Chondrocyte (in vitro differentiated cells): ENCODE measurements at regions not wholly inside any gene's neighbourhood (a gene's known extent, or its start where the extent isn't known, plus 50 kb on each side); places are given as distances from the start of the nearest gene placed in this dataset.

ENCODE experiments used
- DNase-seq: peaks from one replicate; pipeline ENCODE4 v3.0.0; 2021; ENCODE audit warnings: mixed read lengths, low spot score
- H3K27ac Mint-ChIP-seq: one replicate; pipeline ENCODE4 v1.8.0; 2021; ENCODE audit warnings: mild to moderate bottlenecking, moderate library complexity, mixed read lengths; ENCODE audit not compliant: unreplicated experiment
- H3K27me3 Mint-ChIP-seq: 2 replicates; pipeline ENCODE4 v1.8.0; 2021; ENCODE audit warnings: low read depth, mixed read lengths
- H3K36me3 Mint-ChIP-seq: 2 replicates; pipeline ENCODE4 v1.8.0; 2021; ENCODE audit warnings: low read depth, mixed read lengths
- H3K4me1 Mint-ChIP-seq: 2 replicates; pipeline ENCODE4 v1.8.0; 2021; ENCODE audit warnings: low read depth, mild to moderate bottlenecking, mixed read lengths
- H3K4me3 Mint-ChIP-seq: one replicate; pipeline ENCODE4 v1.8.0; 2021; ENCODE audit warnings: mild to moderate bottlenecking, moderate library complexity, mixed read lengths; ENCODE audit not compliant: unreplicated experiment
- H3K9me3 Mint-ChIP-seq: 2 replicates; pipeline ENCODE4 v1.8.0; 2021; ENCODE audit warnings: low read depth, mixed read lengths
- TF ChIP-seq, protein P1 (sequence below): fragments of 200-600 bp; sonication (generic); IDR thresholded peaks from 2 replicates; pipeline ENCODE4 v1.5.0; 2021; ENCODE audit warnings: antibody characterized with exemption, mild to moderate bottlenecking, moderate library complexity

DNA sequence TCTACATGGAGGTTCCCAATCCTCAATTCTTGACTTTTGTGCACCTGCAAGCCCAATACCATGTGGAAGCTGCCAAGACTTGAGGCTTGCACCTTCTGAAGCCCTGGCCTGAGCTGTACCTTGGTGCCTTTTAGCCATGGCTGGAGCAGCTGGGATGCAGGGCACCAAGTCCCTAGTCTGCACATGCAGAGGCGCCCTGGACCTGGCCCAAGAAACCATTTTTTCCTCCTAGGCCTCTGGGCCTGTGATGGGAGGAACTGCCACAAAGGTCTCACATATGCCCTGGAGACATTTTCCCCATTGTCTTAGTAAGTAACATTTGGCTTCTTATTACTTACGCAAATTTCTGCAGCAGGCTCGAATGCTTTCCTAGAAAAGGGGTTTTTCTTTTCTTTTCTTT is 431.9 kb upstream of the ANO5 start:
- TF ChIP-seq, protein P1, sequence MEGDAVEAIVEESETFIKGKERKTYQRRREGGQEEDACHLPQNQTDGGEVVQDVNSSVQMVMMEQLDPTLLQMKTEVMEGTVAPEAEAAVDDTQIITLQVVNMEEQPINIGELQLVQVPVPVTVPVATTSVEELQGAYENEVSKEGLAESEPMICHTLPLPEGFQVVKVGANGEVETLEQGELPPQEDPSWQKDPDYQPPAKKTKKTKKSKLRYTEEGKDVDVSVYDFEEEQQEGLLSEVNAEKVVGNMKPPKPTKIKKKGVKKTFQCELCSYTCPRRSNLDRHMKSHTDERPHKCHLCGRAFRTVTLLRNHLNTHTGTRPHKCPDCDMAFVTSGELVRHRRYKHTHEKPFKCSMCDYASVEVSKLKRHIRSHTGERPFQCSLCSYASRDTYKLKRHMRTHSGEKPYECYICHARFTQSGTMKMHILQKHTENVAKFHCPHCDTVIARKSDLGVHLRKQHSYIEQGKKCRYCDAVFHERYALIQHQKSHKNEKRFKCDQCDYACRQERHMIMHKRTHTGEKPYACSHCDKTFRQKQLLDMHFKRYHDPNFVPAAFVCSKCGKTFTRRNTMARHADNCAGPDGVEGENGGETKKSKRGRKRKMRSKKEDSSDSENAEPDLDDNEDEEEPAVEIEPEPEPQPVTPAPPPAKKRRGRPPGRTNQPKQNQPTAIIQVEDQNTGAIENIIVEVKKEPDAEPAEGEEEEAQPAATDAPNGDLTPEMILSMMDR, result no peak
- H3K9me3 Mint-ChIP-seq, result peaks cover 21% of the 10 kb centered on the region

DNA sequence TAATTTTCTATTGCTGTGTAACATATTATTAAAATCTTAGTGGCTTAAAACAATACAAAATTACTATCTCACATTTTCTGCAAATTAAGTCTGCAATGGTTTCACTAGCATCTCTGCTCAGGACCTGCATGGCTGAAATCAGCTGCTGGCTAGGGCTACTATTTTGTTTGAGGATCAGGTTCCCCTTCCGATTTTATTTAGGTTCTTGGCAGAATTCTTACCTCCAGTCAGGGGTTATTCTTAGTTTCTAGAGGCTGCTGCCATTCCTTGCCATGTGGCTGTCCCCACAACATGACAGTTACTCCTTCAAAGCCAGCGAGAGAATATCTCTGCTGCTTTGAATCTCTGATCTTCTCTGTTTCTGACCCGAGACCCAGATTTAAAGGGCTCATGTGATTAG is 424.5 kb upstream of the ANO5 start:
- DNase-seq, result no peak
- Mint-ChIP-seq H3K36me3 (no peaks in the 10 kb centered on the region), H3K9me3 (peaks cover 5% of the 10 kb centered on the region), H3K27ac (no peak overlapping the region), H3K4me1 (no peaks in the 10 kb centered on the region), H3K27me3 (peaks cover 3% of the 10 kb centered on the region), H3K4me3 (no peak overlapping the region)
- TF ChIP-seq, protein P1, result no peak

More for the DNA sequence above, 431.9 kb upstream of the ANO5 start:
- Mint-ChIP-seq H3K36me3 (no peaks in the 10 kb centered on the region), H3K27ac (no peak overlapping the region), H3K27me3 (no peaks in the 10 kb centered on the region), H3K4me1 (no peaks in the 10 kb centered on the region), H3K4me3 (no peak overlapping the region)
- DNase-seq, result peak; percentile 54

DNA sequence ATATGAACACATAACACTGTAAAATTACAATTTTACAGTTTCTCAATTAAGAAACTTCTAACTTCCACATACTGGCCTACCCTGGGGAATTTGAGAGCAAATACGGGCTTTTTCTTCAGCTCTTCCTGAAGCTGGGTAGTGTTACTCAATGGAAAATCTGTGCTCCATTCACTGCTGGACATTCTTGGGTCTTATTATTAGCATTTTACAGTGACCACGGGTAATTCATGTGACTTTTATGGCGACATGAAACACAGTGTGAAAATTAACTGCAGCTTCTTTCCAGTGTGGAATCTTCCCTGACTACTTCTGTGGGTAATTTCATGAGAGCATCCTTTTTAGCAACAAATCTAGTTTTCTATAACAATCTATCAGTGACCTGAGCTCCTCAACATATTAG is 423.7 kb upstream of the ANO5 start:
- TF ChIP-seq, protein P1, result no peak
- Mint-ChIP-seq H3K27me3 (peaks cover 3% of the 10 kb centered on the region), H3K9me3 (peaks cover 5% of the 10 kb centered on the region), H3K36me3 (no peaks in the 10 kb centered on the region), H3K4me1 (no peaks in the 10 kb centered on the region), H3K27ac (no peak overlapping the region), H3K4me3 (no peak overlapping the region)
- DNase-seq, result no peak

DNA sequence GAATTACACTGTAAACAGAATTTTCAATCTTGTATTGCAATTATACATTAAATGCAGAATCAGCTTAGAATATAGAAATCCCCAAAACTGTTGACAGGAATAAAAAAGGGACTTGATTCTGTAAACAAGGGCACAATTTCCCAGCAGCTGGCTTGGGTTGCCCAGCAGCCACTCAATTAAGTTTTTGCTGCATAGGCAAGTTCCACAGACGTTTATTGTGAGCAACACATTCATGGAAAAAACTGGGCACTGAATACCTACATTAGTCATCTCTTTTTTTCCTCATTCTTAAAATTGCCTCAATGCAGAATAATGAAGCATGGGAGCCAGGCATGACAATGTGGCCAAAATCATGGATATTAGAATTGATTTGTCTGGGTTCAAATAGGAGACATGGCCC is 421.8 kb upstream of the ANO5 start:
- TF ChIP-seq, protein P1, result no peak
- Mint-ChIP-seq H3K9me3 (peaks cover 8% of the 10 kb centered on the region), H3K4me1 (no peaks in the 10 kb centered on the region), H3K36me3 (no peaks in the 10 kb centered on the region), H3K27me3 (peaks cover 3% of the 10 kb centered on the region), H3K4me3 (no peak overlapping the region), H3K27ac (no peak overlapping the region)
- DNase-seq, result no peak

DNA sequence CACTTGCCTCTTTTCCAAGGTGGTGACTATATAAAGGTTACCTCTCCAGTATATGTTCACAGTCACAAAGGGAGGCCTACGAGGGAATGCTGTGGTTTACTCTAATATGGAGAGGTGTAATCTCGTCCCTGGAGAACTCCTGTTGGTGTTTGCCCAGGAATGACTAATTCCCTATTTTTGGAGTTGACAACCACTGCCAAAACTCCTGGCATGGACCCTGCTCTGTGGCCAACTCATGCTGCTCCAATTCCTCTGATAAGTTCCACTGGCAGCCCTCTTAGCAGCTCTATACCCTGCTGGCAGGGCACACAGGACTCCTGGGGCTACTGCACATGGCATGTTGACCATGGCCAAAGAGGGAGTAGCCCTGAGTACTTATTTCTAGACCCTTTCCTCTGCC is 418.7 kb upstream of the ANO5 start:
- Mint-ChIP-seq H3K4me3 (no peak overlapping the region), H3K27me3 (no peaks in the 10 kb centered on the region), H3K36me3 (no peaks in the 10 kb centered on the region), H3K27ac (no peak overlapping the region), H3K9me3 (peaks cover 8% of the 10 kb centered on the region), H3K4me1 (no peaks in the 10 kb centered on the region)
- TF ChIP-seq, protein P1, result no peak
- DNase-seq, result no peak
